ENCODE measurements at regions not wholly inside any gene's neighbourhood (a gene's known extent, or its start where the extent isn't known, plus 50 kb on each side); places are given as distances from the start of the nearest gene placed in this dataset.
"Not testable (repeated sequence)": the region's sequence is repeated elsewhere in the genome, so short reads cannot be mapped to it uniquely, and the experiment has no call there.

DNA sequence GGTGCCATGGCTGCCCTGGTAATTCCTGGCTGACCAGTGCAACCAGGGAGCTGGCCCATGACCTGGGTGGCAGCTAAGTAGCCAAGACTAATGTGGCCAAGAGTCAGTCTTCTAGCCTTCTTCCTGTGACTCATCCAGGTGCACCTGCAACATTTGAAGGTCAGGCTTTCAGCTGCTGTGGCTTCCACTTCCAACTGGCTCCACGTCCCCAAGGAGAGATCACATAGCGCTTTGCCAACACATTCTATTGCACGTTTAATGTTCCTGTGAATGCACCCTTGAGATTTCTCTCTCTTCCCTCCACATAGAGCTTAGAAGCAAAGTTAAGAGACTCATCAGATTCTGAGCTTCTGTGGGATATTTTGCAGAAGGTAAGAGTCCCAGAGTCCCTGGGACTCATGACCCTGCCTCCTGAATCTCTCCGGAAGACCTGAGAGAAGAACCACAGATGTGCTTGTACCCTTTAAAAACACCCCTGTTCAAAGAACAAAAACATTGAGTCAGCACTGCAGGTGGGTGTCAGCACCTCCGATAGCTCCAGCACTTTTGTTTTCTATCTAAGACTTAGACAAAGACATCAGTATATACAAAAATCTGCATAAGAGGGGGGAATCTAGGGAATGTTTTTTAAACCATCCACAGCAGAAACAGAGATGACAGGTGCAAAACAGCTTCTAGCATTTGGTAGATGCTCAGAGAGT, 88.5 kb upstream of the DRD5 start:
- TF ChIP-seq, protein P1, sequence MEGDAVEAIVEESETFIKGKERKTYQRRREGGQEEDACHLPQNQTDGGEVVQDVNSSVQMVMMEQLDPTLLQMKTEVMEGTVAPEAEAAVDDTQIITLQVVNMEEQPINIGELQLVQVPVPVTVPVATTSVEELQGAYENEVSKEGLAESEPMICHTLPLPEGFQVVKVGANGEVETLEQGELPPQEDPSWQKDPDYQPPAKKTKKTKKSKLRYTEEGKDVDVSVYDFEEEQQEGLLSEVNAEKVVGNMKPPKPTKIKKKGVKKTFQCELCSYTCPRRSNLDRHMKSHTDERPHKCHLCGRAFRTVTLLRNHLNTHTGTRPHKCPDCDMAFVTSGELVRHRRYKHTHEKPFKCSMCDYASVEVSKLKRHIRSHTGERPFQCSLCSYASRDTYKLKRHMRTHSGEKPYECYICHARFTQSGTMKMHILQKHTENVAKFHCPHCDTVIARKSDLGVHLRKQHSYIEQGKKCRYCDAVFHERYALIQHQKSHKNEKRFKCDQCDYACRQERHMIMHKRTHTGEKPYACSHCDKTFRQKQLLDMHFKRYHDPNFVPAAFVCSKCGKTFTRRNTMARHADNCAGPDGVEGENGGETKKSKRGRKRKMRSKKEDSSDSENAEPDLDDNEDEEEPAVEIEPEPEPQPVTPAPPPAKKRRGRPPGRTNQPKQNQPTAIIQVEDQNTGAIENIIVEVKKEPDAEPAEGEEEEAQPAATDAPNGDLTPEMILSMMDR (IDR thresholded peaks at IDR 0.05), result not testable (repeated sequence)
- not testable (repeated sequence) for TF ChIP-seq POLR2A (IDR thresholded peaks at IDR 0.05; ENCODE audit: low read depth); POLR2AphosphoS5 (IDR thresholded peaks at IDR 0.05); EP300 (IDR thresholded peaks at IDR 0.05)
